Ovary (tissue), 7 donors: ENCODE measurements at regions not wholly inside any gene's neighbourhood (a gene's known extent, or its start where the extent isn't known, plus 50 kb on each side); places are given as distances from the start of the nearest gene placed in this dataset.

Source experiments
- DNase-seq, 5 donors: peaks; one replicate each; pipeline ENCODE4 v3.0.0-alpha.2; 2019 to 2020
- H3K27ac ChIP-seq, 2 donors: fragments of 200-600 bp; one replicate each; pipeline versions ENCODE4 v1.5.1 to v1.8.0; 2019 to 2022
- H3K27me3 ChIP-seq: fragments of 200-600 bp; one replicate; pipeline ENCODE4 v1.8.0; 2022
- H3K36me3 ChIP-seq: fragments of 200-600 bp; sonication (generic); one replicate; pipeline ENCODE4 v1.5.1; 2019
- H3K4me1 ChIP-seq: one replicate; pipeline ENCODE4 v1.8.1; 2013; ENCODE audit warnings: mild to moderate bottlenecking, moderate library complexity; ENCODE audit not compliant: insufficient read depth
- H3K4me3 ChIP-seq: fragments of 200-600 bp; sonication (generic); one replicate; pipeline ENCODE4 v1.5.1; 2017
- H3K9me3 ChIP-seq, 2 donors: fragments of 200-600 bp in 1 of 2; sonication (generic) in 1 of 2; one replicate each; pipeline versions ENCODE4 v1.5.1 to v1.8.1; 2013 to 2019; ENCODE audit warnings: mild to moderate bottlenecking in 1 of 2, moderate library complexity in 1 of 2
- EP300 ChIP-seq: sonication (generic); formaldehyde crosslinking; IDR thresholded peaks from one replicate; pipeline ENCODE4 v1.6.1; 2017; ENCODE audit warnings: antibody characterized with exemption
- POLR2A ChIP-seq: fragments of 450-650 bp; IDR thresholded peaks from one replicate; pipeline ENCODE4 v1.6.1; 2017; ENCODE audit warnings: antibody characterized with exemption, mild to moderate bottlenecking, moderate library complexity
- WGBS, 3 donors: extraction: QIAGEN DNeasy Blood & Tissue Kit in 1 of 3; methylation state at CpG; one replicate each; pipeline versions ENCODE4 v1.1.5 to v1.1.7; 2013 to 2017; 5-methylcytosine and 5-hydroxymethylcytosine counted together
- intact Hi-C, 4 donors: fragments of 100-400 bp; cut with DNase I; formaldehyde crosslinking; loops; one replicate each; pipeline versions ENCODE4 v1.11.0 to v1.15.1; 2022 to 2023
- TF ChIP-seq, protein P1 (sequence below), 3 donors: fragments of 450-650 bp in 2 of 3; fragments of 200-600 bp in 1 of 3; IDR thresholded peaks; one replicate each; pipeline versions ENCODE4 v1.5.1 to v1.8.0; 2016 to 2022; ENCODE audit warnings: antibody characterized with exemption in 3 of 3, mild to moderate bottlenecking in 1 of 3
- donor health status: DM: no; HTN: no; CAD: no; lungs with moderate emphysema.
- donor health status: DM: no; HTN: no; CAD: no.
- donor health status: Bipolar disorder and iron deficiency.
- donor health status: DM: no; HTN: no; CAD: no.
- donor health status: DM: yes; HTN: yes; CAD: no.

DNA sequence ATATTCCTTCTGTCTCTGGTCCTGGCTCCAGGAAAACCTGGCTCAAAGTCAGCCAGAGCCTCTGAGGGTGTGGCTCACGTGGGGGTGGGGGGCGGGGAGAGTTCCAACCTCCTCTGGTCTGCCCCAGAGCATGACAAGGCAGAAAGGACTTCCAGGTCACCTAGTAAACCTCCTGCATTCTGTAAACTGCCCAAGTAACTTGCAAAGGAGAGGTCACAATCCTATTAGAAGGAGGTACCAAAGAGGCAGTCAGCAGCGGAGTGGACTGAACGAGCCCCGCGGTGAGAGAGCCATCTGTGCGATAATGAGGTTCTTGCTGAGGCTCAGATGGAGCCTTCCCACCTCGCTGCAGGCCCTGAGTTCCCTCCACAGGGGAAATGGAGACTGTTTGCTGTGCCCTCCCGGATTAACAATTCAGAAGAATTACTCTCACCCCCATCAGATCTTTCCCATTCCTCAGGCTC is 58.9 kb upstream of the GATA6 start:
- 63 to 68% (median 65%) methylated on average over 9 of the region's 9 CpGs for WGBS, 3 donors
- intact Hi-C loops, result no loop called here
- Histone ChIP-seq H3K9me3 (no peaks in the 10 kb centered on the region), H3K36me3 (no peaks in the 10 kb centered on the region), H3K4me1 (no peaks in the 10 kb centered on the region), H3K4me3 (no peak overlapping the region), H3K27ac (no peak overlapping the region), H3K27me3 (no peaks in the 10 kb centered on the region)
- no peak for TF ChIP-seq EP300
- TF ChIP-seq, protein P1, sequence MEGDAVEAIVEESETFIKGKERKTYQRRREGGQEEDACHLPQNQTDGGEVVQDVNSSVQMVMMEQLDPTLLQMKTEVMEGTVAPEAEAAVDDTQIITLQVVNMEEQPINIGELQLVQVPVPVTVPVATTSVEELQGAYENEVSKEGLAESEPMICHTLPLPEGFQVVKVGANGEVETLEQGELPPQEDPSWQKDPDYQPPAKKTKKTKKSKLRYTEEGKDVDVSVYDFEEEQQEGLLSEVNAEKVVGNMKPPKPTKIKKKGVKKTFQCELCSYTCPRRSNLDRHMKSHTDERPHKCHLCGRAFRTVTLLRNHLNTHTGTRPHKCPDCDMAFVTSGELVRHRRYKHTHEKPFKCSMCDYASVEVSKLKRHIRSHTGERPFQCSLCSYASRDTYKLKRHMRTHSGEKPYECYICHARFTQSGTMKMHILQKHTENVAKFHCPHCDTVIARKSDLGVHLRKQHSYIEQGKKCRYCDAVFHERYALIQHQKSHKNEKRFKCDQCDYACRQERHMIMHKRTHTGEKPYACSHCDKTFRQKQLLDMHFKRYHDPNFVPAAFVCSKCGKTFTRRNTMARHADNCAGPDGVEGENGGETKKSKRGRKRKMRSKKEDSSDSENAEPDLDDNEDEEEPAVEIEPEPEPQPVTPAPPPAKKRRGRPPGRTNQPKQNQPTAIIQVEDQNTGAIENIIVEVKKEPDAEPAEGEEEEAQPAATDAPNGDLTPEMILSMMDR (IDR thresholded peaks at IDR 0.05), result no peak
- no peak for TF ChIP-seq POLR2A
- no peak for DNase-seq

DNA sequence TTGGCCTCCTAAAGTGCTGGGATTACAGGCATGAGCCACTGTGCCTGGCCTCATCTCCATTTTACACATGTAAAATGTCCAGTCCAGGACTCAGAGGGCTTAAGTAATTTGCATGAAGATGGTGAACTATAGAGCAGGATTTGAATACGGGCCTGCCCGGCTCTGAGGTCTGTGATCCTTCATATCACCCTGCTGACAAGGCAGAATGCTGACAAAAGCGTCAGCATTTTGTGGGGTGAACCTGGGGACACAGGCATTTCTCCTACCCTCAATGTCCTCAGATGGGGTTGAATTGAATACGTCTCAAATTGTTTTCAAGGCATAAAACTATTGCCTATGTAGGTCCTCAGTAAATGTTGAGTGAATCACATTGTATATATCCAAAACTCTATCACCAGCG is 57.2 kb upstream of the GATA6 start:
- H3K27ac ChIP-seq, result no peak overlapping the region
- H3K4me1 ChIP-seq, result peaks cover 3% of the 10 kb centered on the region
- intact Hi-C loops, result no loop called here
- H3K27me3 ChIP-seq, result no peaks in the 10 kb centered on the region
- H3K9me3 ChIP-seq, result no peaks in the 10 kb centered on the region
- no peak overlapping the region for H3K4me3 ChIP-seq
- 88 to 92% (median 91%) methylated on average over 5 of the region's 5 CpGs for WGBS, 3 donors
- TF ChIP-seq, protein P1 (IDR thresholded peaks at IDR 0.05), result no peak
- TF ChIP-seq POLR2A (no peak), EP300 (no peak)
- H3K36me3 ChIP-seq, result no peaks in the 10 kb centered on the region
- DNase-seq, result no peak

DNA sequence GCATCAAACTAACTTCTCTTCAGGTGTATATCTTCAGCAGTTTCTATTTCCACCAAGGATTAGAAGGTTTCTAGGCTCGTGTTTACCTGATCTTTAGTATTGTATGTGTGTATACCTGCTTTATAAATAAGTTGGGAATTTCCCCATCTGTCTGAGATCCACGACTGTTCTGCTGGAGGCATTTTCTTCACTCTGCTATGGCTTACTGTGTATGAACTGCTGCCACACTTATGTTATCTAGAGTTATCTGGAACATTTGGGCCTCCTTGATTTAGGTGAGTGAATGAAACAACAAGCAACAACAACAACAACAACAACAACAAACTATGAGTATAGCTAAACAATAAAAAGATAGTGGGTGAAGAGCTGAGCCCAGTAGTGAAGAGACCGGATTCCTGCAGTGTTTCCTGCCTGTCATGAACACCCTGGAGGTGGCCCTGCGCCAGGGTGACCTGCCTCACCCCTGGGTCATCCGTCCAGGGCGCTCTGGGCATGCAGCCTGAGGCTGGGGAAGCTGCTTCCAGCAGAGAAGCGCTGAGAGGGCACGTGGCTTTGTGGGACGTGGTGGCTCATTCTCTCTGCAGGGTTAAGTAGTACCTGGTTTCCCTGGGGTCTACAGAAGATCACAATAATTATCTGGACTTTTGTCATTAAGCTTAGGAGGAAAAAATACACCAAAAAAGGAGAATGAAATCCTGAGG is 56.1 kb upstream of the GATA6 start:
- WGBS, 3 donors, result 76 to 82% (median 82%) methylated on average over 9 of the region's 9 CpGs
- H3K4me3 ChIP-seq, result no peak overlapping the region
- H3K36me3 ChIP-seq, result no peaks in the 10 kb centered on the region
- intact Hi-C loops, result no loop called here
- H3K4me1 ChIP-seq, result peaks cover 3% of the 10 kb centered on the region
- TF ChIP-seq, protein P1 (IDR thresholded peaks at IDR 0.05), result no peak
- TF ChIP-seq POLR2A (no peak), EP300 (no peak)
- H3K9me3 ChIP-seq, result no peaks in the 10 kb centered on the region
- DNase-seq, result peak in 1 of 5 donors; percentile 26
- no peak overlapping the region for H3K27ac ChIP-seq
- no peaks in the 10 kb centered on the region for H3K27me3 ChIP-seq

DNA sequence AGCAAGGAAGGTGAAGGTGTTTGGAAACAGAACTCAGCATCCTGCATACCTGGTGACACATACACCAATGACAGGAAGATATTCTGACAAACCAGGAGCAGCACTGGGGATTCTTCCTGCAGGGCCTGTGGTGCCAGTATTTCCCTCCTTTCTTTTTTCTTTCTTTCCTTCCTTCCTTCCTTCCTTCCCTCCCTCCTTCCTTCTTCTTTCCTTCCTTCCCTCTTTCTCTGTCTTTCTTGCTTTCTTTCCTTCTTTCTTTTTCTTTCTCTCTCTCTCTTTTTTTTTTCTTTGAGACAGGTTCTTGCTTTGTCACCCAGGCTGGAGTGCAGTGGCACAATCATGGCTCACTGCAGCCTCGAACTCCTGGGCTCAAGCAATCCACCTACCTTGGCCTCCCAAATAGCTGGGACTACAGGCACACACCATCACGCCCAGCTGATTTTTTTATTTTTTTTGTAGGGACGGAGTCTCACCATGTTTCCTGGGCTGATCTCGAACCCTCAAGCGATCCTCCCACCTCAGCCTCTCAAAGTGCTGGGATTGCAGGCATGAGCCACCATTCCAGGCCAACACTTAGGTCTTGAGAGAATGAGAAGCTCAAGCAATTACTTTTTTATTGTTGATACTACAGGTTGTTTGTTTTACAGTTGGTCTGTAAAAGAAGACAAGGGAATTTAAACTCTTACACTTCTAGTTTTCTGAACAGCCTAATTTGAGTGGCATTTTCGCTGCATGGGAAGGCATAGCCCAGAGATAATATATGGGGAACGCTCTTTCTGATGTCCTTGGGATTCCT is 54.7 kb upstream of the GATA6 start:
- H3K27me3 ChIP-seq, result no peaks in the 10 kb centered on the region
- intact Hi-C loops, result no loop called here
- H3K9me3 ChIP-seq, result no peaks in the 10 kb centered on the region
- 85 to 86% (median 86%) methylated on average over 7 of the region's 7 CpGs for WGBS, 3 donors
- TF ChIP-seq, protein P1 (IDR thresholded peaks at IDR 0.05), result no peak
- no peak for TF ChIP-seq EP300
- TF ChIP-seq POLR2A, result no peak
- peaks cover 3% of the 10 kb centered on the region for H3K4me1 ChIP-seq
- no peak for DNase-seq
- no peaks in the 10 kb centered on the region for H3K36me3 ChIP-seq
- H3K27ac ChIP-seq, result no peak overlapping the region
- H3K4me3 ChIP-seq, result no peak overlapping the region
